KMS-11 (cell line): ENCODE measurements at regions not wholly inside any gene's neighbourhood (a gene's known extent, or its start where the extent isn't known, plus 50 kb on each side); places are given as distances from the start of the nearest gene placed in this dataset.

Source experiments
- H2AFZ ChIP-seq: fragments of 200-600 bp; sonication (generic); 2 replicates; pipeline ENCODE4 v1.6.1; 2016; ENCODE audit warnings: antibody characterized with exemption, mixed run types, low read depth
- H3K27ac ChIP-seq: fragments of 200-600 bp; sonication (generic); 2 replicates; pipeline ENCODE4 v1.6.1; 2016; ENCODE audit warnings: mild to moderate bottlenecking, mixed run types
- H3K27me3 ChIP-seq: fragments of 200-600 bp; sonication (generic); 2 replicates; pipeline ENCODE4 v1.6.1; 2017; ENCODE audit warnings: mild to moderate bottlenecking, low read depth, mixed run types, moderate library complexity; ENCODE audit not compliant: insufficient read depth
- H3K36me3 ChIP-seq: fragments of 200-600 bp; sonication (generic); 2 replicates; pipeline ENCODE4 v1.6.1; 2017; ENCODE audit warnings: mild to moderate bottlenecking, mixed run types; ENCODE audit not compliant: insufficient read depth
- H3K4me1 ChIP-seq: fragments of 200-600 bp; sonication (generic); 2 replicates; pipeline ENCODE4 v1.6.1; 2016; ENCODE audit warnings: mild to moderate bottlenecking, low read depth, mixed run types; ENCODE audit not compliant: poor library complexity, severe bottlenecking
- H3K4me2 ChIP-seq: fragments of 200-600 bp; sonication (generic); 2 replicates; pipeline ENCODE4 v1.7.0; 2016; ENCODE audit warnings: mild to moderate bottlenecking, mixed run types
- H3K4me3 ChIP-seq: fragments of 200-600 bp; sonication (generic); IDR thresholded peaks from 2 replicates; pipeline ENCODE4 v1.6.1; 2017; ENCODE audit warnings: low read depth, low read length, mixed read lengths; ENCODE audit not compliant: insufficient read depth
- H3K79me2 ChIP-seq: fragments of 200-600 bp; sonication (generic); 2 replicates; pipeline ENCODE4 v1.6.1; 2016; ENCODE audit warnings: low read depth, mixed run types; ENCODE audit not compliant: insufficient read depth
- H3K9ac ChIP-seq: fragments of 200-600 bp; sonication (generic); 2 replicates; pipeline ENCODE4 v1.6.1; 2016; ENCODE audit warnings: mild to moderate bottlenecking, mixed run types
- H4K20me1 ChIP-seq: fragments of 200-600 bp; sonication (generic); 2 replicates; pipeline ENCODE4 v1.6.1; 2016; ENCODE audit warnings: mild to moderate bottlenecking, mixed run types; ENCODE audit not compliant: insufficient read depth
- CTCF ChIP-seq: fragments of 200-600 bp; sonication (generic); conservative IDR thresholded peaks from 2 replicates; pipeline ENCODE4 v1.6.1; 2017; ENCODE audit warnings: low read depth, mild to moderate bottlenecking, antibody characterized with exemption, low read length, moderate library complexity, mixed read lengths

- no peak overlapping the region for H3K9ac ChIP-seq
- H3K27me3 ChIP-seq, result no peaks in the 10 kb centered on the region
- no peak overlapping the region for H3K27ac ChIP-seq
- no peaks in the 10 kb centered on the region for H3K4me1 ChIP-seq
- no peaks in the 10 kb centered on the region for H4K20me1 ChIP-seq
- no peak overlapping the region for H3K4me2 ChIP-seq
- no peaks in the 10 kb centered on the region for H3K79me2 ChIP-seq
- no peak for TF ChIP-seq CTCF
- H2AFZ ChIP-seq, result no peak overlapping the region
- H3K36me3 ChIP-seq, result no peaks in the 10 kb centered on the region
- no peak overlapping the region for H3K4me3 ChIP-seq
Measured at GRCh38 chr15:45743426-45744235, 108.8 kb downstream of the SQOR start.

GRCh38 chr15:45744236-45744589 is 109.4 kb downstream of the SQOR start:
- Histone ChIP-seq H4K20me1 (no peaks in the 10 kb centered on the region), H3K79me2 (no peaks in the 10 kb centered on the region), H3K9ac (no peak overlapping the region), H3K27me3 (no peaks in the 10 kb centered on the region), H3K36me3 (no peaks in the 10 kb centered on the region), H3K4me3 (no peak overlapping the region), H3K4me2 (no peak overlapping the region), H3K27ac (no peak overlapping the region), H2AFZ (no peak overlapping the region), H3K4me1 (no peaks in the 10 kb centered on the region)
- TF ChIP-seq CTCF, result no peak

DNA sequence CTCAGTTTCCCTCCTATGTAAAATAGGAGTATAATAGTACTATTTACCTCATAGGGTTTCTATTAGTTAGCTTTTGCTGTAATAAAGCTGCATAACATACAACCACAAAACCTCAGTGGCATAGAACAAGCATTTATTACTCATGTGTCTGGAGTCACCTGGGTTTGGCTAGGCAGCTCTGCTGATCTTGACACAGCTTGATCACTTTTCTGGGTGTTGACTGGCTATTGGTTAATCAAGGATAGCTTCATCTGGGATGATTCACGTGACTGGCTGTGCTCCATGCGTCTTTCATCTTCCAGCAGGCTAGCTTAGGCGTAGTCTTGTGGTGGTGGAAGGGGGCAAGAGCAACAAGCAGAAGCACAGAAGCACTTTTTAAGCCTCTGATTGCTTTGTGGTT is 112.6 kb downstream of the SQOR start:
- Histone ChIP-seq H3K4me3 (no peak overlapping the region), H3K27ac (no peak overlapping the region), H3K4me2 (no peak overlapping the region), H3K79me2 (no peaks in the 10 kb centered on the region), H3K4me1 (no peaks in the 10 kb centered on the region), H2AFZ (no peak overlapping the region), H4K20me1 (no peaks in the 10 kb centered on the region), H3K27me3 (no peaks in the 10 kb centered on the region), H3K9ac (no peak overlapping the region), H3K36me3 (no peaks in the 10 kb centered on the region)
- TF ChIP-seq CTCF, result no peak

GRCh38 chr15:45751629-45752028 is 116.8 kb downstream of the SQOR start:
- no peak overlapping the region for H3K4me2 ChIP-seq
- no peak overlapping the region for H2AFZ ChIP-seq
- H3K36me3 ChIP-seq, result no peaks in the 10 kb centered on the region
- H3K9ac ChIP-seq, result no peak overlapping the region
- H3K4me1 ChIP-seq, result no peaks in the 10 kb centered on the region
- H3K27me3 ChIP-seq, result no peaks in the 10 kb centered on the region
- TF ChIP-seq CTCF, result no peak
- no peaks in the 10 kb centered on the region for H3K79me2 ChIP-seq
- H3K27ac ChIP-seq, result no peak overlapping the region
- no peak overlapping the region for H3K4me3 ChIP-seq
- H4K20me1 ChIP-seq, result no peaks in the 10 kb centered on the region
